ENCODE measurements at regions not wholly inside any gene's neighbourhood (a gene's known extent, or its start where the extent isn't known, plus 50 kb on each side); places are given as distances from the start of the nearest gene placed in this dataset.

DNA sequence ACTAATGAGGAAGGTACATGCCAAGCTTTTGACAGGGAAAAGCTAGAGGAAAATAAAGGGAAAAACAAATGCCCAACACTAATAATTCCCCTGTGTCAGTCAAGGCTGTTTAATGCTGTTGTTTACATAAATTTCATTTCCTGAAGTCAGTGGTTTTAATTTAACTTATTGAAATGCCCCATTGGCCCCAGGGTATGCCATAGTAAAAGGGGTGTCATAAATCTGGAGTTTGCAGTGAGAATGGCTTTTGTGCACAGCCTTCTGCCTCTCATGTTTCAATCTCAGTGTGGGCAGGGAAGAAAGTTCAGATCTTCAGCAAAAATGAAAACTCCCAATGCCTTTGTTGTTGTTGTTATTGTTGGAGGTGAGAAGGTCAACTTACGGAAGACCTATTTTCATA is 550.1 kb upstream of the DCC start:
- no peak for TF ChIP-seq POLR2A (IDR thresholded peaks at IDR 0.05)
- TF ChIP-seq, protein P1, sequence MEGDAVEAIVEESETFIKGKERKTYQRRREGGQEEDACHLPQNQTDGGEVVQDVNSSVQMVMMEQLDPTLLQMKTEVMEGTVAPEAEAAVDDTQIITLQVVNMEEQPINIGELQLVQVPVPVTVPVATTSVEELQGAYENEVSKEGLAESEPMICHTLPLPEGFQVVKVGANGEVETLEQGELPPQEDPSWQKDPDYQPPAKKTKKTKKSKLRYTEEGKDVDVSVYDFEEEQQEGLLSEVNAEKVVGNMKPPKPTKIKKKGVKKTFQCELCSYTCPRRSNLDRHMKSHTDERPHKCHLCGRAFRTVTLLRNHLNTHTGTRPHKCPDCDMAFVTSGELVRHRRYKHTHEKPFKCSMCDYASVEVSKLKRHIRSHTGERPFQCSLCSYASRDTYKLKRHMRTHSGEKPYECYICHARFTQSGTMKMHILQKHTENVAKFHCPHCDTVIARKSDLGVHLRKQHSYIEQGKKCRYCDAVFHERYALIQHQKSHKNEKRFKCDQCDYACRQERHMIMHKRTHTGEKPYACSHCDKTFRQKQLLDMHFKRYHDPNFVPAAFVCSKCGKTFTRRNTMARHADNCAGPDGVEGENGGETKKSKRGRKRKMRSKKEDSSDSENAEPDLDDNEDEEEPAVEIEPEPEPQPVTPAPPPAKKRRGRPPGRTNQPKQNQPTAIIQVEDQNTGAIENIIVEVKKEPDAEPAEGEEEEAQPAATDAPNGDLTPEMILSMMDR (IDR thresholded peaks at IDR 0.05), result no peak
- intact Hi-C loops (cut with DNase I; ENCODE audit: low total_unique reads), result no loop called here

GRCh38 chr18:51801514-51801913 is 538.5 kb upstream of the DCC start:
- Histone ChIP-seq H3K9me3 (no peaks in the 10 kb centered on the region), H3K4me3 (no peak overlapping the region), H3K4me1 (no peaks in the 10 kb centered on the region), H3K27me3 (no peaks in the 10 kb centered on the region), H3K27ac (no peak overlapping the region), H3K36me3 (no peaks in the 10 kb centered on the region)
- DNase-seq, result no peak
- TF ChIP-seq, protein P1 (IDR thresholded peaks at IDR 0.05), result no peak
- TF ChIP-seq POLR2A (IDR thresholded peaks at IDR 0.05), result no peak
- intact Hi-C loops (cut with DNase I; ENCODE audit: low total_unique reads), result no loop called here

More for the DNA sequence above, 550.1 kb upstream of the DCC start:
- Histone ChIP-seq H3K4me3 (no peak overlapping the region), H3K9me3 (no peaks in the 10 kb centered on the region), H3K36me3 (no peaks in the 10 kb centered on the region), H3K27me3 (no peaks in the 10 kb centered on the region), H3K4me1 (no peaks in the 10 kb centered on the region), H3K27ac (no peak overlapping the region)
- no peak for DNase-seq

DNA sequence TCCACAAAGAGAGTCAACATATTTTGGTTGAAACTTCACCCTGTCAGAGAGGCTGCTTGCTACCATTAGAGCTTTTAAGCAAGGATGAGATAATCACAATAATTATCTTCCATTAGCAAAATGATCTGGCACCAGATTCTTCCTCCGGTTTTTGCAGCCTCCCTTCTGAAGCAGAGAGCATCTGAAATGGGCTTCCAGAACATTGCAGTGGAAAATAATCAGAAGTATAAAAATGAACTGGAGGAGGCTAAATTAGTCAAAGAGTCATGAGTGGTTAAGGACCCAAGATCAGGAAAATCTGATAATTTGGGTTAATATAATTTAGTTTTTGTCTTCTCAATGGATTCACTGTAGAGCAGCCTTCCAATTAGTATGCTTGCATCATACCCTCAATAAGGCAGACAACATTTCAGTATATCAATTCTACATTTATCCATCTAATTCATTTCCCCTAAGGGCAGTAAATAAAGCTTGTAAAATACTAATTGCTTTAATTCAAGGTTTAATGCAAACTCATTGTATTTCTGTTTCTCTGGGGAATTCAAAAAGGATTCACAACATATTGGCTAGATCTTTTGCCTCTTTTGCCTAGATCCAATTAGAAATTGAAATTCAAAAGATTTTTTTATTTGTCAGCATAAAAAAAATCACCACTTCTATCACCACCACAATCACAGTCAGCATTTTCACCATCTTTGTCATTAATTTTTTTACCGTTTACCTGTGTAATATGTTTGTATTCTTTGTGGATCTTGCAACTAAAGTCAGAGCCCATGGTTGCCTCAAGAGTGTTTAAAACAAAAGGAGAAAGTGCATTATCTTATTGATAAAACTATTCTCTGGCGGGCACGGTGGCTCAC is 537.2 kb upstream of the DCC start:
- TF ChIP-seq, protein P1 (IDR thresholded peaks at IDR 0.05), result no peak
- no peak for TF ChIP-seq POLR2A (IDR thresholded peaks at IDR 0.05)
- intact Hi-C loops (cut with DNase I; ENCODE audit: low total_unique reads), result no loop called here
- DNase-seq, result no peak

DNA sequence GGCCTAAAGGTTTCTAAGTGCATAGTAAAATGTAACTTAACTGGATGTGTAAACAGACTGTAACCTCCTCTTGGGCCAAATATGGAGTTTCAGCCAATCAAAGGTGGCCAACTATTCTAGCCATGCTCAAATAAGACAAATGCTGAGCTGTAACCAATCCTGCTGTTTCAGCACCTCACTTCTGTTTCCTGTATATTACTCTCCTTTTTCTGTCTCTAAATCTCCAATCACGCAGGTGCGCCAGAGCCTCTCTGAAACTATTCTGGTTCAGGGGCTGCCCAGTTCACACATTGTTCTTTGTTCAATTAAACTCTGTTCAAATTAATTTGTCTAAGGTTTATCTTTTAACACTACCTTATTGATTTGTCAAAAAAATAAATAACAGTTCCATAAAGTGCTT is 532.7 kb upstream of the DCC start:
- Histone ChIP-seq H3K36me3 (no peaks in the 10 kb centered on the region), H3K9me3 (no peaks in the 10 kb centered on the region), H3K27me3 (no peaks in the 10 kb centered on the region), H3K4me1 (no peaks in the 10 kb centered on the region), H3K4me3 (no peak overlapping the region), H3K27ac (no peak overlapping the region)
- TF ChIP-seq, protein P1 (IDR thresholded peaks at IDR 0.05), result no peak
- no peak for TF ChIP-seq POLR2A (IDR thresholded peaks at IDR 0.05)
- intact Hi-C loops (cut with DNase I; ENCODE audit: low total_unique reads), result no loop called here
- no peak for DNase-seq

More for the DNA sequence above, 537.2 kb upstream of the DCC start:
- H3K4me3 ChIP-seq, result no peak overlapping the region
- H3K36me3 ChIP-seq, result no peaks in the 10 kb centered on the region
- no peak overlapping the region for H3K27ac ChIP-seq
- H3K9me3 ChIP-seq, result no peaks in the 10 kb centered on the region
- H3K4me1 ChIP-seq, result no peaks in the 10 kb centered on the region
- no peaks in the 10 kb centered on the region for H3K27me3 ChIP-seq

DNA sequence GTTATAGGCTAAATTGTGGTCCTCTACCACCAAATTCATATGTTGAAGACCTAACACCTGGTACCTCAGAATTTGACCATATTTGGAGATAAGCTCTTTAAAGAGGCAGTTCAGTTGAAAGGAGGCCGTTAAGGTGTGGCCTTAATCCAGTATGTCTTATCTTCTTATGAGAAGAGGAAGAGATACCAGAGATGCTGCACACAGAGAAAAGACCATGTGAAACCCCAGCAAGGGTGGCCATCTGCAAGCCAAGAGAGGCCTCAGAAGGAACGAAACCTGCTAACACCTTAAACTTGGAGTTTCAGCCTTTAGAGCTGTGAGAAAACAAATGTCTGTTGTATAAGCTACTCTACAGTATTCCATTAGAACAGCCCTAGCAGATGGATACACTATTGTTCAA is 528.1 kb upstream of the DCC start:
- no peaks in the 10 kb centered on the region for H3K4me1 ChIP-seq
- H3K27ac ChIP-seq, result no peak overlapping the region
- no peak overlapping the region for H3K4me3 ChIP-seq
- H3K27me3 ChIP-seq, result no peaks in the 10 kb centered on the region
- TF ChIP-seq, protein P1 (IDR thresholded peaks at IDR 0.05), result no peak
- TF ChIP-seq POLR2A (IDR thresholded peaks at IDR 0.05), result no peak
- intact Hi-C loops (cut with DNase I; ENCODE audit: low total_unique reads), result no loop called here
- H3K9me3 ChIP-seq, result no peaks in the 10 kb centered on the region
- no peaks in the 10 kb centered on the region for H3K36me3 ChIP-seq
- DNase-seq, result no peak

Measured in uterus (tissue), 3 donors.